ENCODE measurements at regions not wholly inside any gene's neighbourhood (a gene's known extent, or its start where the extent isn't known, plus 50 kb on each side); places are given as distances from the start of the nearest gene placed in this dataset.

- no peaks in the 10 kb centered on the region for H3K4me1 ChIP-seq (ENCODE audit: insufficient read depth, poor library complexity, severe bottlenecking)
- no peak for DNase-seq (ENCODE audit: low spot score)
These were observed 566.4 kb upstream of the CDH11 start for GRCh38 chr16:65688301-65688700.

GRCh38 chr16:65684230-65684629 lies 562.4 kb upstream of the CDH11 start:
- ATAC-seq (ENCODE audit: low read depth): no peak
- Histone ChIP-seq H3K9me3 (ENCODE audit: severe bottlenecking) (no peaks in the 10 kb centered on the region), H3K36me3 (ENCODE audit: low read depth) (no peaks in the 10 kb centered on the region), H3K27me3 (ENCODE audit: insufficient read depth, poor library complexity, severe bottlenecking) (no peaks in the 10 kb centered on the region), H3K4me1 (ENCODE audit: insufficient read depth, poor library complexity, severe bottlenecking) (no peaks in the 10 kb centered on the region), H3K4me3 (ENCODE audit: severe bottlenecking) (no peak overlapping the region), H3K27ac (ENCODE audit: poor library complexity, severe bottlenecking) (no peak overlapping the region)
- no peak for TF ChIP-seq CTCF (IDR thresholded peaks at IDR 0.05; ENCODE audit: poor library complexity, severe bottlenecking)
- no peak for DNase-seq (ENCODE audit: low spot score)

More at GRCh38 chr16:65688301-65688700, 566.4 kb upstream of the CDH11 start:
- no peak for ATAC-seq (ENCODE audit: low read depth)
- Histone ChIP-seq H3K36me3 (ENCODE audit: low read depth) (no peaks in the 10 kb centered on the region), H3K4me3 (ENCODE audit: severe bottlenecking) (no peak overlapping the region), H3K27me3 (ENCODE audit: insufficient read depth, poor library complexity, severe bottlenecking) (no peaks in the 10 kb centered on the region), H3K9me3 (ENCODE audit: severe bottlenecking) (no peaks in the 10 kb centered on the region), H3K27ac (ENCODE audit: poor library complexity, severe bottlenecking) (no peak overlapping the region)
- no peak for TF ChIP-seq CTCF (IDR thresholded peaks at IDR 0.05; ENCODE audit: poor library complexity, severe bottlenecking)

GRCh38 chr16:65681406-65681805 lies 559.5 kb upstream of the CDH11 start:
- H3K9me3 ChIP-seq (ENCODE audit: severe bottlenecking): no peaks in the 10 kb centered on the region
- no peak for TF ChIP-seq CTCF (IDR thresholded peaks at IDR 0.05; ENCODE audit: poor library complexity, severe bottlenecking)
- no peaks in the 10 kb centered on the region for H3K4me1 ChIP-seq (ENCODE audit: insufficient read depth, poor library complexity, severe bottlenecking)
- no peaks in the 10 kb centered on the region for H3K27me3 ChIP-seq (ENCODE audit: insufficient read depth, poor library complexity, severe bottlenecking)
- DNase-seq (ENCODE audit: low spot score) (no peak), ATAC-seq (ENCODE audit: low read depth) (no peak)
- no peaks in the 10 kb centered on the region for H3K36me3 ChIP-seq (ENCODE audit: low read depth)
- no peak overlapping the region for H3K27ac ChIP-seq (ENCODE audit: poor library complexity, severe bottlenecking)
- no peak overlapping the region for H3K4me3 ChIP-seq (ENCODE audit: severe bottlenecking)

GRCh38 chr16:65679785-65680184 lies 557.9 kb upstream of the CDH11 start:
- no peaks in the 10 kb centered on the region for H3K36me3 ChIP-seq (ENCODE audit: low read depth)
- no peak for DNase-seq (ENCODE audit: low spot score)
- TF ChIP-seq CTCF (IDR thresholded peaks at IDR 0.05; ENCODE audit: poor library complexity, severe bottlenecking): no peak
- H3K4me3 ChIP-seq (ENCODE audit: severe bottlenecking): no peak overlapping the region
- no peak for ATAC-seq (ENCODE audit: low read depth)
- H3K27ac ChIP-seq (ENCODE audit: poor library complexity, severe bottlenecking): no peak overlapping the region
- no peaks in the 10 kb centered on the region for H3K27me3 ChIP-seq (ENCODE audit: insufficient read depth, poor library complexity, severe bottlenecking)
- no peaks in the 10 kb centered on the region for H3K4me1 ChIP-seq (ENCODE audit: insufficient read depth, poor library complexity, severe bottlenecking)
- no peaks in the 10 kb centered on the region for H3K9me3 ChIP-seq (ENCODE audit: severe bottlenecking)

- no peak for TF ChIP-seq CTCF (IDR thresholded peaks at IDR 0.05; ENCODE audit: poor library complexity, severe bottlenecking)
- no peak overlapping the region for H3K27ac ChIP-seq (ENCODE audit: poor library complexity, severe bottlenecking)
- DNase-seq (ENCODE audit: low spot score) (no peak), ATAC-seq (ENCODE audit: low read depth) (no peak)
- peaks cover 3% of the 10 kb centered on the region for H3K9me3 ChIP-seq (ENCODE audit: severe bottlenecking)
- H3K36me3 ChIP-seq (ENCODE audit: low read depth): no peaks in the 10 kb centered on the region
- H3K4me1 ChIP-seq (ENCODE audit: insufficient read depth, poor library complexity, severe bottlenecking): peaks cover 9% of the 10 kb centered on the region
- H3K27me3 ChIP-seq (ENCODE audit: insufficient read depth, poor library complexity, severe bottlenecking): no peaks in the 10 kb centered on the region
- no peak overlapping the region for H3K4me3 ChIP-seq (ENCODE audit: severe bottlenecking)
These were observed 553.3 kb upstream of the CDH11 start for GRCh38 chr16:65675161-65675560.
